ENCODE measurements at regions not wholly inside any gene's neighbourhood (a gene's known extent, or its start where the extent isn't known, plus 50 kb on each side); places are given as distances from the start of the nearest gene placed in this dataset.
"Not testable (repeated sequence)": the region's sequence is repeated elsewhere in the genome, so short reads cannot be mapped to it uniquely, and the experiment has no call there.

- TF ChIP-seq EZH2 (IDR thresholded peaks at IDR 0.05; ENCODE audit: insufficient read depth, poor library complexity, severe bottlenecking); EZH2phosphoT487 (IDR thresholded peaks at IDR 0.05; ENCODE audit: insufficient read depth, low read depth): not testable (repeated sequence)
Measured at GRCh38 chr10:10074847-10075246, 942.8 kb upstream of the CELF2 start.
